DOHH2 (cell line): ENCODE measurements at regions not wholly inside any gene's neighbourhood (a gene's known extent, or its start where the extent isn't known, plus 50 kb on each side); places are given as distances from the start of the nearest gene placed in this dataset.

Experiments used
- H3F3A ChIP-seq: fragments of 200-600 bp; sonication (generic), shearing (Covaris generic); 2 replicates; pipeline ENCODE4 v1.6.0; 2016; ENCODE audit warnings: antibody characterized with exemption, mild to moderate bottlenecking; ENCODE audit not compliant: control insufficient read depth, insufficient read depth
- H3K27ac ChIP-seq: fragments of 200-600 bp; sonication (generic); 2 replicates; pipeline ENCODE4 v1.5.1; 2014; ENCODE audit warnings: low read depth, mild to moderate bottlenecking, low read length, moderate library complexity
- H3K27me3 ChIP-seq: fragments of 200-600 bp; sonication (generic); 2 replicates; pipeline ENCODE4 v1.6.1; 2014; ENCODE audit warnings: mild to moderate bottlenecking, low read length, mixed read lengths; ENCODE audit not compliant: control insufficient read depth
- H3K36me3 ChIP-seq: fragments of 200-600 bp; sonication (generic); 2 replicates; pipeline ENCODE4 v1.6.1; 2014; ENCODE audit warnings: mild to moderate bottlenecking, low read length, moderate library complexity, mixed read lengths; ENCODE audit not compliant: control insufficient read depth
- H3K4me1 ChIP-seq: fragments of 200-600 bp; sonication (generic); 2 replicates; pipeline ENCODE4 v1.6.1; 2014; ENCODE audit warnings: mild to moderate bottlenecking, low read length, mixed read lengths; ENCODE audit not compliant: control insufficient read depth
- H3K4me2 ChIP-seq: fragments of 200-600 bp; sonication (generic); 2 replicates; pipeline ENCODE4 v1.6.0; 2014; ENCODE audit warnings: mild to moderate bottlenecking, low read length, moderate library complexity
- H3K4me3 ChIP-seq: fragments of 200-600 bp; sonication (generic); 2 replicates; pipeline ENCODE4 v1.5.1; 2014; ENCODE audit warnings: mild to moderate bottlenecking, low read length, mixed read lengths
- H3K79me2 ChIP-seq: fragments of 200-600 bp; sonication (generic); 2 replicates; pipeline ENCODE4 v1.6.1; 2014; ENCODE audit warnings: mild to moderate bottlenecking, low read length, mixed read lengths; ENCODE audit not compliant: control insufficient read depth
- H3K9me2 ChIP-seq: fragments of 200-600 bp; sonication (generic); replicated peaks from 2 replicates; pipeline ENCODE4 v1.6.1; 2014; ENCODE audit warnings: mild to moderate bottlenecking, low read length, mixed read lengths; ENCODE audit not compliant: control insufficient read depth
- H3K9me3 ChIP-seq: fragments of 200-600 bp; sonication (generic); 2 replicates; pipeline ENCODE4 v1.6.1; 2014; ENCODE audit warnings: antibody characterized with exemption, low read length, mixed read lengths; ENCODE audit not compliant: control insufficient read depth, insufficient read depth
- H4K20me1 ChIP-seq: fragments of 200-600 bp; sonication (generic); 2 replicates; pipeline ENCODE4 v1.6.0; 2014; ENCODE audit warnings: low read depth, mild to moderate bottlenecking, antibody characterized with exemption, low read length, moderate library complexity; ENCODE audit not compliant: control insufficient read depth, insufficient read depth
- CTCF ChIP-seq: fragments of 200-600 bp; sonication (generic); IDR thresholded peaks from one replicate; pipeline ENCODE4 v1.5.1; 2014; ENCODE audit warnings: antibody characterized with exemption, mild to moderate bottlenecking, low read depth, low read length; ENCODE audit not compliant: poor library complexity, severe bottlenecking
- EZH2phosphoT487 ChIP-seq: fragments of 200-600 bp; sonication (generic); IDR thresholded peaks from 2 replicates; pipeline ENCODE4 v1.6.1; 2017; ENCODE audit warnings: borderline replicate concordance, mild to moderate bottlenecking, antibody characterized with exemption, low read length, moderate library complexity, mixed read lengths

GRCh38 chr13:20291675-20292074 lies 59.6 kb upstream of the GJB6 start:
- Histone ChIP-seq H3K4me2 (no peak overlapping the region), H3K9me2 (no peaks in the 10 kb centered on the region), H3K9me3 (no peaks in the 10 kb centered on the region), H3K4me1 (0 out of 2 replicates have a peak, but pooled peaks cover 6% of the 10 kb centered on the region), H3K4me3 (no peak overlapping the region), H3K36me3 (no peaks in the 10 kb centered on the region), H4K20me1 (no peaks in the 10 kb centered on the region), H3K27ac (no peak overlapping the region), H3F3A (no peaks in the 10 kb centered on the region), H3K79me2 (no peaks in the 10 kb centered on the region), H3K27me3 (no peaks in the 10 kb centered on the region)
- TF ChIP-seq CTCF (no peak), EZH2phosphoT487 (no peak)

GRCh38 chr13:20291037-20291436 lies 58.9 kb upstream of the GJB6 start:
- Histone ChIP-seq H3K4me2 (no peak overlapping the region), H4K20me1 (no peaks in the 10 kb centered on the region), H3K4me3 (no peak overlapping the region), H3K9me2 (no peaks in the 10 kb centered on the region), H3K27me3 (no peaks in the 10 kb centered on the region), H3F3A (no peaks in the 10 kb centered on the region), H3K79me2 (no peaks in the 10 kb centered on the region), H3K27ac (no peak overlapping the region), H3K4me1 (0 out of 2 replicates have a peak, but pooled peaks cover 6% of the 10 kb centered on the region), H3K36me3 (no peaks in the 10 kb centered on the region), H3K9me3 (peaks cover under 1% of the 10 kb centered on the region; the same call in 1 of the 2 replicates)
- TF ChIP-seq EZH2phosphoT487 (no peak), CTCF (no peak)

- Histone ChIP-seq H3K4me3 (no peak overlapping the region), H3K79me2 (no peaks in the 10 kb centered on the region), H3K4me1 (0 out of 2 replicates have a peak, but pooled peaks cover 6% of the 10 kb centered on the region), H3K4me2 (no peak overlapping the region), H3K27ac (no peak overlapping the region), H3K36me3 (no peaks in the 10 kb centered on the region), H3F3A (no peaks in the 10 kb centered on the region), H3K9me3 (peaks cover 20% of the 10 kb centered on the region; the same call in 1 of the 2 replicates), H3K27me3 (no peaks in the 10 kb centered on the region), H4K20me1 (no peaks in the 10 kb centered on the region), H3K9me2 (no peaks in the 10 kb centered on the region)
- no peak for TF ChIP-seq CTCF
- no peak for TF ChIP-seq EZH2phosphoT487
These were observed 56.4 kb upstream of the GJB6 start for GRCh38 chr13:20288561-20288960.
